Stimulated activated CD8-positive, alpha-beta memory T cell treated with anti-CD3 and anti-CD28 coated beads, Interleukin-7, amount 100 ng/mL, for 4 hours (primary cell): ENCODE measurements at regions not wholly inside any gene's neighbourhood (a gene's known extent, or its start where the extent isn't known, plus 50 kb on each side); places are given as distances from the start of the nearest gene placed in this dataset.
"Not testable (repeated sequence)": the region's sequence is repeated elsewhere in the genome, so short reads cannot be mapped to it uniquely, and the experiment has no call there.

Experiments
- DNase-seq, 2 donors: peaks; one replicate each; pipeline ENCODE4 v3.0.0-alpha.2; 2020; ENCODE audit warnings: low read depth in 2 of 2

GRCh38 chr20:17873410-17874270, 95.0 kb downstream of the SNX5 start:
- DNase-seq, result no peak

DNA sequence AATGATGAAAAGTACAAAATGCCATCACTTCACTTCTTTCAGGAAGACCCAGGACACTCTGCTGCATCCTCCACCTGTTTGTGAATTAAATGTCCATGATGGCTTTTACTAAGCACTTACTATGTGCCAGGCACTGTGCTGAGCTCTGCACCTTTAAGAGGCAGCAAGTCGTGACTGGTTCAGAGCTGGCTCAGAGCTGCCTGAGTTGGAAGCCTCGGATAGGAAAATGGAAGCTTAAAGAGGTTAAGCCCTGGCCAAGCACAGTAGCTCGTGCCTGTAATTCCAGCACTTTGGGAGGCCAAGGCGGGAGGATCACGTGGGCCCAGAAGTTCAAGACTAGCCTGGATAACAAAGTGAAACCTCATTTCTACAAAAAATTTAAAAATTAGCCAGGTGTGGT, 95.6 kb downstream of the SNX5 start:
- no peak for DNase-seq

DNA sequence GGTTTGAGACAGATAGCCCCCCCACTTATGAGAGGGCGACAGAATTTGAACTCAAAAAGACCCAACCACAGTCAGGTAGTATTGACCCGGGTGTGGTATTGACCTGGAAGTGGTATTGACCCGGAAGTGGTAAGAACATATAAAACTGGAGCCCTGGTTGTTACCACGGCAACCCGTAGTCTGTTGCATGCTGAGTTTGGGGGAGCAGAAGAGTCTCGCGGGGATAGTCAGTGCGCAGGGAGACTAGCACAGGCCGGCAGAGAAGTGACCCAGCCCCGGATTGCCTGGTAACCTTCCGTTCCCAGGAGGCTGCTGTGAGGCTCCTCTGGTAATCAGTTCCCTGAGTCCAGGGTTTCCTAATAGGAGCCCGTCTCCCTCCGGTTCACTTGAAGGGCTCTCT, 96.2 kb downstream of the SNX5 start:
- no peak for DNase-seq

DNA sequence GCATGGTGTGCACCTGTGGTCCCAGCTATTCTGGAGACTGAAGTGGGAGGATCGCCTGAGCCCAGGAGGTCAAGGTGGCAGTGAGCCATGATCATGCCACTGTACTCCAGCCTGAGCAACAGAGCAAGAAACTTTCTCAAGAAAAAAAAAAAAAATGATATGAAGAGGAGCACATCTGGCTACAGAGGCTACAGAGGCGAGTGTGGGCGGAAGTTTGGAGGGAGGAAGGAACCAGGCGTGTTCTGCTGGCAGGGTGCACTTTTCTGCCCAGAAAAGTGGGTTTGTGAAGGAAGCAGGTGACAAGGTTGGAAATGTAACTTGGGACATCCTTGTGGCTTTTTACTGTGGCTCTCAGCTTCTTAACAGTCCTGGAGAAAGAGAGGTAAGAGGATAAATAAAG, 96.7 kb downstream of the SNX5 start:
- no peak for DNase-seq

DNA sequence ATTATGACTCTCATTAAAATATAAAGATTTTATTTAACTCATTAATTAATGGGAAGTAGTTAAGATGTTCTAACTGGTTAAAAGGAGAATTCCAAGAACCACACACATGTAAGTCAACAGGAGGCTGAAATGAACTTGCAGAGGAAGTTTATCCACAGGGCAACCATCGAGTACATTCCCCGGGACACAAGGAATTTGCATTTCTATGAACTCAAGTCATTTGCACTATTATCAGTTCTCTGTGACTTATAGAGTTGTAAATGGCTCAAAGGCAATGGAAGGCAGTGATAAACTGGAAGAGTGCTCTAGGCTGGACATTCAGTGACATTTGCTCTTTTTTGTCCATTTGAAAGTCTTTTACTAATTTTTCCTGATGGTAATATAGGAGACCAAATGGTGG, 97.4 kb downstream of the SNX5 start:
- no peak for DNase-seq

GRCh38 chr20:17870086-17870740, 98.4 kb downstream of the SNX5 start:
- no peak for DNase-seq

DNA sequence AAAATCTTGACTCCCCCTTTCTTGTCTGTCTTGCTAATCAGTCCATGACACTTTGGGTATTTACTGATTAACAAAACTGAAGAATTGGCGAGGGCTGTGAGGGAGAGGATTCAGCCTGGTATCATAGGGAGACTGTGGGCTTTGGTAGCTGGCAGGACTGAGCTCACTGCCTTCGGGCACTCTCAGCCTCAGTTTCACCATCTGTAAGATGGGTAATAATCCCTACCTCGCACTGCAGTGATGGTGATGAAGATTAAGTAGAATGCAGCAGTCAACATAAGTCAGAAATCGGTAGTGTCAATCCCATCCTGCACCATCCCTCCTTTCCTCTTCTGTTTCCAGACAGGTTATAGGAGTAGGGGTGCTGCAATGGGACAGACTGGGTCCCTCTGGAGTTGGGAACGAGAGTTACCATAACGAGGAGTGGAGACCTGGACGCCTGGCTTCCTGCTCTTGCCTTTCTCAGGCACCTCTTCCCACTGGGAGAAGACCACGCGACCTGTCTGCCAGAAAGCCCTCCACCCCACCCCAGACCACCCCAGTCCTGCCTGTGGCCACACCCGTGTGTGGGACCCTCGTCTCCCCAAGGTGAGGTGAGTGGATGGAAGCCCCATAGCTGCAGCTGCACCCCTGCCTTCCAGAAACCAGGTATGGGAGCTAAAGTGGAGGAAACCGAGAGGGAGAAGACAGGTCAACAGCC, 99.1 kb downstream of the SNX5 start:
- DNase-seq, result no peak

DNA sequence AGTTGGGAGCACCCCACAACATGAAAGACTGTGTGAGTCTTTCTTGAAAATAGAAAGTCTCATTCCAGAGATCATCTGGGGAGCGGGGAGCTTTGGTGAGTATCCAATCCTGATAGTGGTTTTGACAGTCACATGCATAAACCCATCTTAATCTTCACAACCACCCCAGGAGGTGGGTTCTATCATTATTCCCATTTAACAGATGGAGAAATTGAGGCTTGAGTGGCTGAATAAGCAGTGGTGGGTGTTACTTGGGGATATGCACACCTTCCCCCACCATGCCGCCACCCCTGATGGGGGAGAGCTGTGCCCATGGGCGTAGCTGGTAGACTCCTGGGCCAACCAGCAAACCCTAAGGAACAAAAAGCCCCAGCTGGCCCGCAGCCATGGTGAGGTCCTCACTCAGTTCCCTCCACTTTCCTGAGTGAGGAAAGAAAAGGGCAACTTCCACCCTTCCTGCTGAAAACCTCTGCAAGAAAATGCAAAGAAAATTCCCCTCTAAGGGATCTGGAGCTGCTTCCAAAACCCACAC, 99.8 kb downstream of the SNX5 start:
- DNase-seq, result no peak

DNA sequence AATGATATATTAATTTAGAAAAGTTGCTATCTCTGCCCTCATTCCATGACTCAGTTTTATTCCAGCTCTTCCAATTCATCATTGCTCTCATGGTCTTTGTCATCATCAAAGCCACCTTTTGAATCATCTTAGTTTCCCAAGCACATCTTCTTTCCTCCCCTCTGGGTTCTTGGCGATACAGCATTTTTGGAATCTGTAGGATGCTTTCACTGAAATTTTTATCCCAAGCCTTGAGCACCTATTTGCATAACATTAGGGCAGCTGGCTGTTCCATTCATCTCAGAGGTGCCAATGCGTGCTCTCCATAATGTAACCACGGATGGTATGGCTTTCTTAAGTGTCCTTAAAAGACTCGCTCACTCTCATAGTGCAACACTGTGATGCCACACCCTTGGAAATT, 100.4 kb downstream of the SNX5 start:
- DNase-seq, result no peak

GRCh38 chr20:17867131-17867925, 101.3 kb downstream of the SNX5 start:
- no peak for DNase-seq

DNA sequence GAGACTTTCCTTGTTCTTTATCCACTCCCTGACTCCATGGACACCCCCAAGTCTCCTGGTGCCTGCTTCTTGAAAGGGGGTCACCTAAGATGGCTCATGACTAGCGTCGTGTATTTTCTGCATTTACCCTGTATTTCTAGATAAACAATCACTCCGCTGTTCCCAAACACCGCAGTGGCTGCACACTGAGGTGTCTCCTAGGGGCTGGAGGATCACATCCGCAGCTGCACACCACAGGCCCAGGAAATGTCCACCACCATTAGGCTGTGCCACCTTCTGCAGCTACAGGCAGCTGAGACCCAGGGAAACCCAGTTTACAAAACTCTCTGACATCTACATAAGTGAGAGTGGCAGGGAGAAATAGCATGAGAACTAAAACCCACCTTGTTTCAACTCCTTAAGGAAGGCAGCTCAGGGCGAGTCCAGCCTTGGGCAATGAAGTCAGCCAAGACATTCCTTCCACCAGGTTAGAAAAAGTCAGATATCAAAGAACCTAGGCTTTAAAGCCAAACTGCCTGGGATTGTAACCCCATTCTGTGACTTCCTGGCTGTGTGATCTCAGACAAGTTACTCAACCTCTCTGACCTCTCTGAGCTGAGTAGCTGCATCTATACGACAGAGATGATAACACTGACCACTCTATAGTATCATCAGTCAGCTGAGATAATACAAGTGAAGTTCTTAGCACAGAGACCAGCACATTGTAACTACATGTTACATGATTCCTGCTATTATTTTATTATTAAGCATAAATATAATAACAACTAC, 102.2 kb downstream of the SNX5 start:
- no peak for DNase-seq

DNA sequence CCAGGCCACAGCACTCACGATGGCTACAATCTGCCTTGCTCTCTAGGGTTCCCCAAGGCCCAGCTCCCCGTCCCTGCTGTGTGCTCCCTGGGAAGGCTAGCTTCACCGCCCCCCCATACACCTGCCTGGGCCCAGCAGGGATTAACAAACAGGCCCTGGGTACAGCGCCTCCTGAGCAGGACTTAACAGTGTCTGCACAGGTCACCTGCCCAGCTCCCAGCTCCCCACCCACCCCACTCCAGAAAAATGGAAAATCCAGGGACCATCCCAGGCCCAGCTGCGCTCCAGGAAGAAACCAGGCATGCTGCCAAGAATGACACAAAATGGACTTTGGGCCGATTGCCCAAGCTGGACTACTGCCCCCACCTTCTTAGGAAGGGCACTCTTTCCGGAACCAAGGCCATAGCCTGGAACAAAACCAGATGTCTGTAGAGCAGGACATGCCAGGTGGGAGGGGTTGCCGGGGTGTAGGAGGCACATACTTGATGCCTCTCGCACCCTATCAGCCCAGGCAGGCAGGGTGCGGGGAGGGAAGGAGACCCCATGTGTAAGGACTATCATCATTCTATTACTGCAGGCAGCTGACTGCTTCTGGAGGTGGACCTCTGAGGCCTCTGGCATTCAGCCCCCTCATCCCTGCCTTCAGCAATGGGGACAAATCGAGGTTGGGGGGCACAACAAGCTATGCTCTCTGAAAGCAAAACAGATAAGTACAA, 104.9 kb downstream of the SNX5 start:
- no peak for DNase-seq

DNA sequence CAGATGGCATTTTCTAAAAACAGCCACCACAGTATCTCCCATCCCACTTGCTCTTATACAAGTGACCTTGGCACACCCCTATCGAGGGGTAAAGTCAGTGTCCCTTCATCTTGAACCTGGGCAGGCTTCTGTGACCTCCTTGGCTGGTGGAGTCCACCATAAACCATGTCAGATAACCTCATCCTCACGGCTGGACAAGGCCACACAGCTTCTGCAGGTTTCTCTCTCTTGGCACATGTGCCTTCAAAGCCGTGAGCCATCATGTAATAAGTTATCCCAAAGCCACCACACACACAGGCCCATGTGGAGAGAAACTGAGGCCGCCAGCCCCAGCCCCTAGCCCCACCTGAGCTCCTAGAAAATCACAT, 105.4 kb downstream of the SNX5 start:
- no peak for DNase-seq

DNA sequence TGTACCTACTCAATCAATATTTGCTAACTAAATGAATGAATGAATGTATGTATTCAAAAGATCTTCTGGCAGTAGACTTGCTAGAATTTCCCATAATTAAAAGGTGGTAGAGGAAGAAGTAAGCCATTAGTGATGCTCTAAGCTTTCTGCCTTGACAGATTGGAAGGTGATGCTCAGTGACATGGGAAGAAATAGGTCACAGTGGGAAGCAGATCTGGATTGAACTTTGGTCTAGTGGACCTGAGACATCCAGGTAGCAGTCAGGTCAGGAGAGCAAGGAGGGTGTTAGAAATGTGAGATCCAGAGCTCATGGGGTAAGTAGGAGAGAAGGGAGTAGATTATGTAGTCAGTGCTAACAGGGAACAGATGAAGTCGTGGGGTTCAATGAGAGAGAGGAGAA, 106.4 kb downstream of the SNX5 start:
- no peak for DNase-seq

GRCh38 chr20:17861620-17862019, 107.0 kb downstream of the SNX5 start:
- DNase-seq, result not testable (repeated sequence)

GRCh38 chr20:17860301-17861197, 108.0 kb downstream of the SNX5 start:
- no peak for DNase-seq

DNA sequence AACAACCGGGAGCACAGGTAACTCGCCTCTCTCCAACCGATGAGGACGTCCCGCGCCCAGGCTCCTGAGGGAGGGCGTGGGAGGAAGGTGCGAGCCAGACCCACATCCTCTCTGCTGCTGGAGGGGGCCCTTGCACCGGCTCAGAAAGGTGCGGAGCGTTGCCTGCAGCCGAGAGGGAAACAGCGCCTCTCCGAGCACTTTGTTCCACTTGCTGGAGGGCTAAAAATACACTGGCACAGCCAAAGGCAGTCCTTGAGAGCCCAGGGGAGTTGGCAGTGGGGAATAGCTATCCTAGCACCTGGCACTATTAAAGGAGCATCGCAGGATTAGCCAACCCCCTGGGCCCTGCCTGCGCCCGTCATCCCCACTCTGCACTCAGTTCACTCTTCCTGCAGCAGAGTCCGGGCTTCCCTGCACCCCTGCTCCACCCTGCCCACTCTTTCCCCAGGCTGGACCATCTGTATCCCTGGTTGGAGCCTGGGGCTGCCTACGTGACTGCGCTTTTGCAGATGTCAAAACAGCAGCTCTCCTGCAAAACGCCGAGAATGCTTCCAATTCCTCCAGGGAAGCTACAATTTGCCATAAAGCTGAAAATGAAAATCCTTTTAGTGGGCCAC, 108.9 kb downstream of the SNX5 start:
- DNase-seq, result no peak

- DNase-seq, result no peak
Observed at GRCh38 chr20:17859002-17859615, 109.5 kb downstream of the SNX5 start.
